Adipocyte (in vitro differentiated cells): ENCODE measurements at regions not wholly inside any gene's neighbourhood (a gene's known extent, or its start where the extent isn't known, plus 50 kb on each side); places are given as distances from the start of the nearest gene placed in this dataset.
A peak's percentile ranks its signal among the peaks of the same experiment; 100 is the strongest.

Experiments
- DNase-seq: peaks from one replicate; pipeline ENCODE4 v3.0.0-alpha.2; 2015; ENCODE audit warnings: low read depth
- H3K27me3 ChIP-seq: replicated peaks from 2 replicates; pipeline ENCODE4 v1.7.0; 2013; ENCODE audit warnings: mild to moderate bottlenecking, low read length, moderate library complexity; ENCODE audit not compliant: control insufficient read depth, insufficient read depth
- H3K36me3 ChIP-seq: 2 replicates; pipeline ENCODE4 v1.7.0; 2013; ENCODE audit warnings: low read length, mild to moderate bottlenecking, moderate library complexity; ENCODE audit not compliant: control insufficient read depth, insufficient read depth, severe bottlenecking
- H3K4me1 ChIP-seq: 2 replicates; pipeline ENCODE4 v1.7.0; 2013; ENCODE audit warnings: mild to moderate bottlenecking, low read length, moderate library complexity; ENCODE audit not compliant: control insufficient read depth, insufficient read depth
- H3K4me3 ChIP-seq: 2 replicates; pipeline ENCODE4 v1.7.0; 2013; ENCODE audit warnings: mild to moderate bottlenecking, low read length, moderate library complexity
- H3K9ac ChIP-seq: 2 replicates; pipeline ENCODE4 v1.7.0; 2013; ENCODE audit warnings: mild to moderate bottlenecking, low read length, moderate library complexity
- H3K9me3 ChIP-seq: 2 replicates; pipeline ENCODE4 v1.7.0; 2013; ENCODE audit warnings: mild to moderate bottlenecking, low read length, moderate library complexity; ENCODE audit not compliant: control insufficient read depth

DNA sequence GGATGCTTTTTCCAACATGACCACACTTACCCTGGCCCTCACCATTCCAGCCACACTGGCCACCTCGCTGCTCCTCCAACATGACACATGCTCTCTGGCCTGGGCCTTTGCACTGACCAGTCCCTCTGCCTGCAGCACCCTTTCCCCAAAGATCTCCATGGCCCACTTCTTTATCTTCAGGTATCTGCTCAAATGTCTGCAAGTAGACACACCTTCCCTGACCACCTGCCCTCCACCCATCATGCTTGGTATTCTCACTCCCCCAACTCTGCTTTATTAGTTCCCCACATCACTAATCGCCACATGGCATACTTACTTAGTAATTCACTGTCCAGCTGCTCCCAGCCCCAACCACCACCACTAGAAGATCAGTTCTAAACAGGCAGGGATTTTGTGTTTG lies 214.2 kb downstream of the BCL11A start:
- no peak for DNase-seq
- peaks cover 7% of the 10 kb centered on the region for H3K27me3 ChIP-seq
- no peak overlapping the region for H3K4me3 ChIP-seq
- no peaks in the 10 kb centered on the region for H3K4me1 ChIP-seq
- H3K36me3 ChIP-seq = no peaks in the 10 kb centered on the region
- H3K9ac ChIP-seq = no peak overlapping the region
- no peaks in the 10 kb centered on the region for H3K9me3 ChIP-seq

DNA sequence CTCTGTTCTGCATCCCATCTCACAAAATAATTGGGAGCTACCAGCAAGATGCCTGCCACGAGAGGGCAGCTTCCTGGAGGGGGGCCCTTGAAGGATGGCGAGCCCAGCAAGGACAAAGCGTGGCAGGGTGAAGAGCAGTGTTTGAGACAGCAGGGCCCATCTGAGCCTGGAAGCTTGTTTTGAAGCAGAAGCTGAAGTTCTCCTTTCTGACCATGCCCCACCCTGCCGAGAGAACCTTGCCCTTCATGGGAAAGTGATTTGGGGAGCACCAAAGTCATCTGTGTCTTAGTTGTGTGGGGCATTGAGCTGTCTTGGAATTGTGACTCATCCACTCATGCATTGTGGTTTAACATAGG lies 216.3 kb downstream of the BCL11A start:
- Histone ChIP-seq H3K4me3 (no peak overlapping the region), H3K9ac (no peak overlapping the region), H3K36me3 (no peaks in the 10 kb centered on the region), H3K4me1 (no peaks in the 10 kb centered on the region), H3K9me3 (no peaks in the 10 kb centered on the region), H3K27me3 (peaks cover 7% of the 10 kb centered on the region)
- DNase-seq = peak; percentile 5

DNA sequence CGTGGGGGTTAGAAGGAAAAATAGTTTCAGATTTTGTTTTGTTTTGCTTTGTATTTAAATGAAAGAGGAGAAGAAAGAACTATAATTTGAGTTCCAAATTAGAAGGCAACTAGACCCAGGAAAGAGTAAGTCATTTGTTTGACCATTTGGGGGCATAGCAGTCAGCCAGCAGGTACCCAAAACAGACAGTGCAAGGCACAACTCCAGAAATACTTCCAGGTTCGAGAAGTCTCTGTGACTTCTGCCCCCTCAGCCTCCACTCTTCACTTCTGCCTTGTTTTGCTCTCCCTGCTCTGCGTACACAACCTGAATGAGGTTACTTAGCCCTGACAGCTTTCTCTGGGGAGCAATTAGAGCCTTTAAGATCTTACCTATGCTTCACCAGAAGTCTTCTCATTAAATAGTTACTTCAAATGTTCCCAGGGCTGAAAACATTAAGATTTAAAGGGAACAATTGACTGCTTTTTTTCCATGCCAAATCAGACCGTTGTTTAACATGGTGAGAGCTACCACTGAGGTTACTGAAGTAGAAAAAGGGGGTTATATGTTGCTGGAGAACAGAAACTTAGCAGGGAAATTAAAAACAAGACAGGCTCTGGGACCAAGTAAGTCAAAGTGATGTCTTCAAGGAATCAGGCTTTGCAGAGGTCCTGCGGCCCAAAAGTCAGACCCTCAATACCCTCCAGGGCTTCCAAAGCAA lies 216.9 kb downstream of the BCL11A start:
- H3K36me3 ChIP-seq = no peaks in the 10 kb centered on the region
- DNase-seq = no peak
- H3K4me1 ChIP-seq = no peaks in the 10 kb centered on the region
- no peak overlapping the region for H3K4me3 ChIP-seq
- no peaks in the 10 kb centered on the region for H3K9me3 ChIP-seq
- peaks cover 7% of the 10 kb centered on the region for H3K27me3 ChIP-seq
- H3K9ac ChIP-seq = no peak overlapping the region

DNA sequence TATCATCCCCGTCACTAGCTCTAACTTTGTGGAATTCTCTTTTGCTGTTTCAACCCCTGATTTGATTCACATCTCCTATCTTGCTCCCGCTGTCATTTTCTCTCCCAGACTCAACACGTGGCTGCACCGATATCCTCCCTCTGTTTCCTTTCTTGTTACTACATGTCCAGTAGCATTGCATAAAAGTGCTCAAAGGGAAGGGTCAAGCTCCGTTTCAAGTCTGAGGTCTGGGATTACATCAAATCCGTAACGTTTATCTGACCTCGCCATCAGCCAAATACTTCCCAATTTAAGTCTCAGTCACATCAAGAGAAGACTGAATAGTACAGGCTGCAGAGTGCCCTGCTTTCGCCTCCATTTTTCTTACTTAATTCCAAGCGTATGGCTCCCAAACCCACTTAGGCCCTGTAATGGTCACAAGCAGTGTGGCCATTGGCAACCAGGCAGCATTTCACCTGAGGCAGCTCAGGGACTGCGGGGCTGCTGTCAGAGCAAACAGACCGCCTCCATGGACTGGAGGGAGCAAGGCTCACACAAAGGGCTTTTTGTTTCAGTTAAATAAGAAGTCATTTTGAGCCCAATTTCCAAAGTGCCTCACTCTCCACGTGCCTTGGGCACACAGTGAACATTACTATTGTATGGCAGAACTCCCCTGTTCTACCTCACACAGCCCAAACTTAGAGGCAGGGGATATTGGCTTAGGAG lies 217.8 kb downstream of the BCL11A start:
- no peak for DNase-seq

DNA sequence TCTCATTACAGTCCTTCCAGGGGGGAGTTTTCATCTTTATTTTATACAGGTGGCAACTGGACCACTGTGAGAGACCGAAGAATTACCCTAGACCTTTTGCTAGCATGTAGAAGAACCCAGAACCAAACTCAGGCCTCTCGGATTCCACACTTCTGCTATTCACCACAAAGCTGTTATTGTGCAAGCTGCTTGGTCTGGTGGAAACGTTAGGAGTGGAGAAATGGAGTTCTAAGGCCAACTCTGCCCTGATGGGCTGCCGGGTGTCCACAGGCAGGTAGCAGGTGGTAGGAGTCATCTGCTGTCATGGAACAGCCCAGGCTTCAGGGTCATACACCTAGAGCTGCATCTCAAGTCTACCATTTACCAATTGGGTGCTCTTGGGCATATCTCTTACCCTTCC lies 218.8 kb downstream of the BCL11A start:
- no peaks in the 10 kb centered on the region for H3K36me3 ChIP-seq

More for the DNA sequence above, 217.8 kb downstream of the BCL11A start:
- Histone ChIP-seq H3K4me3 (no peak overlapping the region), H3K27me3 (peaks cover 7% of the 10 kb centered on the region), H3K4me1 (no peaks in the 10 kb centered on the region), H3K36me3 (no peaks in the 10 kb centered on the region), H3K9me3 (no peaks in the 10 kb centered on the region), H3K9ac (no peak overlapping the region)

DNA sequence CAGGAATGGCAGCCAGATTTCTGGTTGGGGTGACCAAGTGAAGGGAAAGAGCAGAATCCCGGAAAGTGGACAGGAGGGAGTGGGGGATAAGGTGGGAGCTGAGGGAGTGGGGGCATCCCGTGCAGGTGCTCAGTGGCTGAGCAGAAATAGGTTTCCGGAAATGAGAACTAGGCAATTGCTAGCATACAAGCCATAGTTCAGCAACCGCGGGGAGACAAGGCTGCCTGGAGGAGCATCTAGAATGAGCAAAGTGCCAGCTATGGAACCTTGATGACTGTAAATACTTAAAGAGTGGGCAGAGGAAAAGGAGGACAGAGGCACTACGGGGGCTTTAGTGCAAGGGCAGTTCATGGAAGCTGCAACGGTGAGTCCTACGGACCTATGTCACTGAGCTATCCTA lies 220.2 kb downstream of the BCL11A start:
- H3K9ac ChIP-seq = no peak overlapping the region
- H3K36me3 ChIP-seq = no peaks in the 10 kb centered on the region
- DNase-seq = no peak
- H3K4me1 ChIP-seq = no peaks in the 10 kb centered on the region
- no peaks in the 10 kb centered on the region for H3K9me3 ChIP-seq
- H3K27me3 ChIP-seq = no peaks in the 10 kb centered on the region
- no peak overlapping the region for H3K4me3 ChIP-seq

More for the DNA sequence above, 218.8 kb downstream of the BCL11A start:
- Histone ChIP-seq H3K27me3 (no peaks in the 10 kb centered on the region), H3K9me3 (no peaks in the 10 kb centered on the region), H3K4me1 (no peaks in the 10 kb centered on the region), H3K4me3 (no peak overlapping the region), H3K9ac (no peak overlapping the region)
- DNase-seq = no peak

DNA sequence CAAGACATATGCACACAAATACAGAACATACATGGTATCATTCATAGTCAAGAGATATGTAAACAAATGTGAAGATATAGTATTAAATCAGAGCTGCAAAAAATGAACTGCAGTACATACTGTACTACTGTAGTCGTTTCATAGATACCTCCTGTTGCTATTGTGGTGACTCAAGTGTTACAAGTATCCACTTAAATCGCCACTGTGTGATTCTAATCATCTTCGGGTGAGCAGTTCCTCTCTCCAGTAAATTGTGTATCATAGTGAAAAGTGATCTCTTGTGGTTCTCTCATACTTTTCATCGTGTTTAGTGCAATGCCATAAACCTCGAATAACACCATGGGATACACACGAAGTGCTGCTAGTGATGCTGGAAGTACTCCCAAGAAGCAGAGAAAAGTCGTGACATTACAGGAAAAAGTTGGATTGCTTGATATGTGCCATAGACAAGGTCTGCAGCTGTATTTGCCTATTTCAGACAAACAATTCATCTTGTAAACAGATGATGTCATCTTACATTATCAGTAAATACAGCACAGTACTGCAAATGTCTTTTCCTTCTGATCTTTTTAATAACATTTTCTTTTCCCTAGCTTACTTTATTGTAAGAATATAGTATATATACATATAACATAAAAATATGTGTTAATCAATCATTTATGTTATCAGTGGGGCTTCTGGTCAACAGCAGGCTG lies 222.2 kb downstream of the BCL11A start:
- no peak overlapping the region for H3K4me3 ChIP-seq
- no peak for DNase-seq

DNA sequence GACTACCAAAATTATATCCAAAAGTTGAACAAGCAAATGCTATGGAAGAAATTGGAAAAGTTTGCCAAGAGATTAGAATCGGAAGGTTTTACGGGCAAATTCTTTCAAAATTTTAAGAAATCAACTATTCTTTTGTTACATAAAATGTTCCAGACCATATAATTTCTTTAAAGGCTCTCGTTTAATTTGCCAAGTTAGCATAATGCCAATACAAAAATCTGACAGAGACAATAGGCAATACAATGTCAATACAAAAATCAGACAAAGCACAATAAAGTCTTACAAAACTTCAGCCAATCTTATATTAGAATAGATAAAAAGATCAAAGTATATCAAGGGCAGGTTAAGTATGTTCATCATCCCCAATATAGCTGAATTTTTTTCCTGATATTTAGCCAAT lies 224.2 kb downstream of the BCL11A start:
- DNase-seq = no peak
- H3K4me3 ChIP-seq = no peak overlapping the region

More for the DNA sequence above, 222.2 kb downstream of the BCL11A start:
- Histone ChIP-seq H3K9me3 (peaks cover 10% of the 10 kb centered on the region), H3K4me1 (no peaks in the 10 kb centered on the region), H3K36me3 (no peaks in the 10 kb centered on the region), H3K27me3 (no peaks in the 10 kb centered on the region), H3K9ac (no peak overlapping the region)

DNA sequence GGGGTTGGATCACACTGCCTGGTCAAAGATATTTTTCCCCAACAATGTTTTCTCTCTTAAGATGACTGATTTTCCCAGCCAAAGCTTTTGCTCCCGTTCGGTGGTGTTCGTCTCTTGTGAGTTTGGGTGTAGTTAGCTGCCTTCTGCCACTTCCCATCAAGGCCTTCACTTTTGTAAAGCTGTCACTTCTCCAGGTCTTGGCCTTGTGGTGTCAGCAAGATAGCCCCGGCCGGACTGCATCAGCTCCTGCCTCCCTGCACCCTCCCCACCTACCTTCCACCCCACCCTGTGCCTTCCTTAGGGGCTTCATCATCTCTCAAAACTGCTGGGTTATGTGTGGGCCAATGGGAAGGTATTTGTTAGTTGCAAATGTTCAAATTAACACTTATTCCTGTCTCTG lies 228.9 kb downstream of the BCL11A start:
- H3K27me3 ChIP-seq = peaks cover 9% of the 10 kb centered on the region
- no peak overlapping the region for H3K9ac ChIP-seq
- DNase-seq = no peak
- H3K4me3 ChIP-seq = no peak overlapping the region
- H3K9me3 ChIP-seq = peaks cover 23% of the 10 kb centered on the region
- no peaks in the 10 kb centered on the region for H3K36me3 ChIP-seq
- no peaks in the 10 kb centered on the region for H3K4me1 ChIP-seq

More for the DNA sequence above, 224.2 kb downstream of the BCL11A start:
- H3K36me3 ChIP-seq = no peaks in the 10 kb centered on the region
- no peaks in the 10 kb centered on the region for H3K4me1 ChIP-seq
- H3K9ac ChIP-seq = no peak overlapping the region
- no peaks in the 10 kb centered on the region for H3K27me3 ChIP-seq
- peaks cover 23% of the 10 kb centered on the region for H3K9me3 ChIP-seq

DNA sequence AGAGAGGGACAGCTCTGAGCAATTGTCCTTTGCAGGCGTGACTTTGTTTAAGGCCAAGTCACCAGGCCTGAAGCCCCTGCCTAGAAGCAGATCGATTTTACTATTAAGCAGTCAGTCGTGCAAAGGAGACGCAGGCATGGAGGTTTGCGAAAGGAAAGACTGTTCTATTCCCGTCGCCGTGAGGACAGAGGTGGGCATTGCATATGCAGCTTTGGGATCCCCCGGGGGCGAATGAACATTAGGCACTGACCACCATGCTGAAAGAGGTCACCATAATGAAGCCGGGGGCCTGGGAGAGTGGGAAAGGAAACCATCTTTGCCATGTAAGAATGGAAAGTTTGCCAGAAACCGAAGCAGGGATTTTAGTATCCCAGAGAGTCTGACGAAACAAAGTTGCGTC lies 231.6 kb downstream of the BCL11A start:
- peaks cover 28% of the 10 kb centered on the region for H3K27me3 ChIP-seq
- no peak for DNase-seq
- H3K4me1 ChIP-seq = no peaks in the 10 kb centered on the region
- H3K9ac ChIP-seq = no peak overlapping the region
- H3K4me3 ChIP-seq = no peak overlapping the region
- H3K9me3 ChIP-seq = peaks cover 17% of the 10 kb centered on the region
- no peaks in the 10 kb centered on the region for H3K36me3 ChIP-seq

DNA sequence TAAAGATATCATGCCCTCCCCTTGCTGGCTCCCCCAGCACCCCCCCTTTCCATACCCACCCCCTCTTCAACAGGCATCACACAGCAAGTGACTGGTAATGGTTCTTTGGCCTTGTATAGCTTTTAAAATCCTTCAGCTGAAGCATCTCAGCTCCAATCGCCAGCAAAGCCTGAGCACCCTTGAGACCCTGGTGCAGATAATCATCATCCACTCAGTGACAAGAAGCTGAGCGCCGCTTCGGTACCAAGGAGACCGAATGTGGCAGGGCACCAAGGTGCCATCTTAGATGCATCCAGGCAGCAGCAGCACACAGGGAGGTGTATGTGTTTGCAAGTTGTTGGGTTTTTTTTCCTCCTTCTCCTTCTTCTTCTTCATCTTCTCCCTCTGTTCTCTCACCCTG lies 232.7 kb downstream of the BCL11A start:
- H3K4me3 ChIP-seq = no peak overlapping the region
- DNase-seq = no peak
- H3K4me1 ChIP-seq = no peaks in the 10 kb centered on the region
- peaks cover 28% of the 10 kb centered on the region for H3K27me3 ChIP-seq
- H3K9ac ChIP-seq = no peak overlapping the region
- H3K9me3 ChIP-seq = peaks cover 7% of the 10 kb centered on the region
- no peaks in the 10 kb centered on the region for H3K36me3 ChIP-seq
